HCT116 (cell line): ENCODE measurements at regions not wholly inside any gene's neighbourhood (a gene's known extent, or its start where the extent isn't known, plus 50 kb on each side); places are given as distances from the start of the nearest gene placed in this dataset.

Experiments
- CTCF ChIP-seq, 3 experiments: fragments of 200-600 bp in 1 of 3; sonication (generic) in 1 of 3; IDR thresholded peaks in 2 of 3; conservative IDR thresholded peaks in 1 of 3; 2 replicates each; pipeline ENCODE4 v1.5.1; 2012 to 2017; ENCODE audit warnings: low read depth in 2 of 3, low read length in 2 of 3, antibody characterized with exemption in 1 of 3, borderline replicate concordance in 1 of 3, control low read depth in 1 of 3, mild to moderate bottlenecking in 1 of 3, mixed read lengths in 1 of 3, mixed run types in 1 of 3, moderate library complexity in 1 of 3; ENCODE audit not compliant: insufficient read depth in 1 of 3
- EZH2 ChIP-seq: fragments of 200-600 bp; sonication (generic); IDR thresholded peaks from 2 replicates; pipeline ENCODE4 v1.6.1; 2017; ENCODE audit warnings: antibody characterized with exemption, mixed run types
- POLR2A ChIP-seq: IDR thresholded peaks from 2 replicates; pipeline ENCODE4 v1.7.0; 2011; ENCODE audit warnings: borderline replicate concordance; ENCODE audit not compliant: insufficient read depth, insufficient read length; ENCODE audit errors: extremely low read depth
- ZBTB33 ChIP-seq: IDR thresholded peaks from 2 replicates; pipeline ENCODE4 v1.6.1; 2011; ENCODE audit warnings: mild to moderate bottlenecking, low read length, moderate library complexity; ENCODE audit not compliant: insufficient replicate concordance; ENCODE audit errors: extremely low read depth

GRCh38 chr14:88941414-88941813 lies 117.0 kb downstream of the TTC8 start:
- TF ChIP-seq CTCF (IDR thresholded peaks at IDR 0.05 in 2 of 3, conservative IDR thresholded peaks at IDR 0.05 in 1 of 3; ENCODE audit: borderline replicate concordance in 1 of 3, insufficient read depth in 1 of 3, low read depth in 2 of 3, low read length in 2 of 3) (no peak), EZH2 (no peak), POLR2A (no peak), ZBTB33 (no peak)
